Suprapubic skin (tissue), 3 donors: ENCODE measurements at regions not wholly inside any gene's neighbourhood (a gene's known extent, or its start where the extent isn't known, plus 50 kb on each side); places are given as distances from the start of the nearest gene placed in this dataset.

Experiments used
- POLR2A ChIP-seq, 2 donors: fragments of 450-650 bp; IDR thresholded peaks; one replicate each; pipeline ENCODE4 v1.6.1; 2017; ENCODE audit warnings: antibody characterized with exemption in 2 of 2, mild to moderate bottlenecking in 2 of 2, moderate library complexity in 2 of 2
- TF ChIP-seq, protein P1 (sequence below), 2 donors: fragments of 200-600 bp in 1 of 2; fragments of 450-650 bp in 1 of 2; sonication (generic) in 1 of 2; IDR thresholded peaks; one replicate each; pipeline ENCODE4 v1.5.1; 2016 to 2019; ENCODE audit warnings: antibody characterized with exemption in 2 of 2, mild to moderate bottlenecking in 1 of 2, moderate library complexity in 1 of 2

DNA sequence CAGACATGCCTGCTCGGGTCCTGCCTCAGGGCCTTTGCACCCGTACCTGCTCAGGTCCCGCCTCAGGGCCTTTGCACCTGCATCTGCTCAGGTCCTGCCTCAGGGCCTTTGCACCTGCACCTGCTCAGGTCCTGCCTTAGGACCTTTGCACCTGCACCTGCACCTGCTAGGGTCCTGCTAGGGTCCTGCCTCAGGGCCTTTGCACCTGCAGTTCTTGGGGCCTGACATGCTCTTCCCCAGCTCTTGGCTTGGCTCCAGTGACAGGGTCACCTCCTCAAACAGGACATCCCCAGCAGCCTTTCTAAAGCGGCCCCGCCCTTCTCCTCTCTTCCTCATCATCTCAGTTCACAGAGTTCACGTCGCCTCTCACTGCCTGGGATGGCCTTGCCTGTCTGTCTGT, 54.9 kb upstream of the NCOR2 start:
- no peak for TF ChIP-seq POLR2A (IDR thresholded peaks at IDR 0.05)
- TF ChIP-seq, protein P1, sequence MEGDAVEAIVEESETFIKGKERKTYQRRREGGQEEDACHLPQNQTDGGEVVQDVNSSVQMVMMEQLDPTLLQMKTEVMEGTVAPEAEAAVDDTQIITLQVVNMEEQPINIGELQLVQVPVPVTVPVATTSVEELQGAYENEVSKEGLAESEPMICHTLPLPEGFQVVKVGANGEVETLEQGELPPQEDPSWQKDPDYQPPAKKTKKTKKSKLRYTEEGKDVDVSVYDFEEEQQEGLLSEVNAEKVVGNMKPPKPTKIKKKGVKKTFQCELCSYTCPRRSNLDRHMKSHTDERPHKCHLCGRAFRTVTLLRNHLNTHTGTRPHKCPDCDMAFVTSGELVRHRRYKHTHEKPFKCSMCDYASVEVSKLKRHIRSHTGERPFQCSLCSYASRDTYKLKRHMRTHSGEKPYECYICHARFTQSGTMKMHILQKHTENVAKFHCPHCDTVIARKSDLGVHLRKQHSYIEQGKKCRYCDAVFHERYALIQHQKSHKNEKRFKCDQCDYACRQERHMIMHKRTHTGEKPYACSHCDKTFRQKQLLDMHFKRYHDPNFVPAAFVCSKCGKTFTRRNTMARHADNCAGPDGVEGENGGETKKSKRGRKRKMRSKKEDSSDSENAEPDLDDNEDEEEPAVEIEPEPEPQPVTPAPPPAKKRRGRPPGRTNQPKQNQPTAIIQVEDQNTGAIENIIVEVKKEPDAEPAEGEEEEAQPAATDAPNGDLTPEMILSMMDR (IDR thresholded peaks at IDR 0.05), result no peak
